ENCODE measurements at regions not wholly inside any gene's neighbourhood (a gene's known extent, or its start where the extent isn't known, plus 50 kb on each side); places are given as distances from the start of the nearest gene placed in this dataset.
"Not testable (repeated sequence)": the region's sequence is repeated elsewhere in the genome, so short reads cannot be mapped to it uniquely, and the experiment has no call there.

- TF ChIP-seq FOXA3 (CRISPR knock-in tag; IDR thresholded peaks at IDR 0.05); PLRG1 (conservative IDR thresholded peaks at IDR 0.05); ZBTB7A (CRISPR knock-in tag; IDR thresholded peaks at IDR 0.05); SMC3 (IDR thresholded peaks at IDR 0.05; ENCODE audit: low read length); ESRRA (CRISPR knock-in tag; IDR thresholded peaks at IDR 0.05; ENCODE audit: low read depth); POLR2AphosphoS5 (IDR thresholded peaks at IDR 0.05; ENCODE audit: low read depth, low read length): not testable (repeated sequence)
- TF ChIP-seq, protein P1, sequence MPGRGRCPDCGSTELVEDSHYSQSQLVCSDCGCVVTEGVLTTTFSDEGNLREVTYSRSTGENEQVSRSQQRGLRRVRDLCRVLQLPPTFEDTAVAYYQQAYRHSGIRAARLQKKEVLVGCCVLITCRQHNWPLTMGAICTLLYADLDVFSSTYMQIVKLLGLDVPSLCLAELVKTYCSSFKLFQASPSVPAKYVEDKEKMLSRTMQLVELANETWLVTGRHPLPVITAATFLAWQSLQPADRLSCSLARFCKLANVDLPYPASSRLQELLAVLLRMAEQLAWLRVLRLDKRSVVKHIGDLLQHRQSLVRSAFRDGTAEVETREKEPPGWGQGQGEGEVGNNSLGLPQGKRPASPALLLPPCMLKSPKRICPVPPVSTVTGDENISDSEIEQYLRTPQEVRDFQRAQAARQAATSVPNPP (CRISPR knock-in tag; IDR thresholded peaks at IDR 0.05): not testable (repeated sequence)
- TF ChIP-seq, protein P2, sequence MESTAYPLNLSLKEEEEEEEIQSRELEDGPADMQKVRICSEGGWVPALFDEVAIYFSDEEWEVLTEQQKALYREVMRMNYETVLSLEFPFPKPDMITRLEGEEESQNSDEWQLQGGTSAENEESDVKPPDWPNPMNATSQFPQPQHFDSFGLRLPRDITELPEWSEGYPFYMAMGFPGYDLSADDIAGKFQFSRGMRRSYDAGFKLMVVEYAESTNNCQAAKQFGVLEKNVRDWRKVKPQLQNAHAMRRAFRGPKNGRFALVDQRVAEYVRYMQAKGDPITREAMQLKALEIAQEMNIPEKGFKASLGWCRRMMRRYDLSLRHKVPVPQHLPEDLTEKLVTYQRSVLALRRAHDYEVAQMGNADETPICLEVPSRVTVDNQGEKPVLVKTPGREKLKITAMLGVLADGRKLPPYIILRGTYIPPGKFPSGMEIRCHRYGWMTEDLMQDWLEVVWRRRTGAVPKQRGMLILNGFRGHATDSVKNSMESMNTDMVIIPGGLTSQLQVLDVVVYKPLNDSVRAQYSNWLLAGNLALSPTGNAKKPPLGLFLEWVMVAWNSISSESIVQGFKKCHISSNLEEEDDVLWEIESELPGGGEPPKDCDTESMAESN (CRISPR knock-in tag; conservative IDR thresholded peaks at IDR 0.05): not testable (repeated sequence)
Observed at GRCh38 chr2:132257301-132258171, 95.8 kb upstream of the ANKRD30BL start.
